GM23338 (cell line): ENCODE measurements at regions not wholly inside any gene's neighbourhood (a gene's known extent, or its start where the extent isn't known, plus 50 kb on each side); places are given as distances from the start of the nearest gene placed in this dataset.

Experiments
- CREB1 ChIP-seq: fragments of 250-450 bp; sonication (Bioruptor Pico); IDR thresholded peaks from 2 replicates; pipeline ENCODE4 v1.5.0; 2020; ENCODE audit warnings: low read depth, mild to moderate bottlenecking, moderate library complexity
- EZH2 ChIP-seq: fragments of 200-600 bp; sonication (generic); IDR thresholded peaks from one replicate; pipeline ENCODE4 v1.8.0; 2017; ENCODE audit warnings: antibody characterized with exemption, mild to moderate bottlenecking, low read depth; ENCODE audit not compliant: unreplicated experiment
- JUNB ChIP-seq: IDR thresholded peaks from one replicate; pipeline ENCODE4 v1.6.1; 2016; ENCODE audit warnings: antibody characterized with exemption; ENCODE audit not compliant: unreplicated experiment
- NANOG ChIP-seq: IDR thresholded peaks from 2 replicates; pipeline ENCODE4 v1.6.1; 2016; ENCODE audit warnings: antibody characterized with exemption, borderline replicate concordance
- POLR2AphosphoS5 ChIP-seq: IDR thresholded peaks from 2 replicates; pipeline ENCODE4 v1.6.1; 2016; ENCODE audit warnings: antibody characterized with exemption, low read depth
- STAT1 ChIP-seq: IDR thresholded peaks from one replicate; pipeline ENCODE4 v1.6.1; 2016; ENCODE audit warnings: antibody characterized with exemption; ENCODE audit not compliant: unreplicated experiment
- ZNF114 ChIP-seq: fragments of 250-450 bp; sonication (Bioruptor Pico); IDR thresholded peaks from 2 replicates; pipeline ENCODE4 v1.5.0; 2020; ENCODE audit warnings: mild to moderate bottlenecking, moderate library complexity
- ZNF331 ChIP-seq: fragments of 250-450 bp; sonication (Bioruptor Pico); IDR thresholded peaks from 2 replicates; pipeline ENCODE4 v1.5.0; 2020; ENCODE audit warnings: low read depth, mild to moderate bottlenecking, moderate library complexity
- ZNF462 ChIP-seq: fragments of 250-450 bp; sonication (Bioruptor Pico); IDR thresholded peaks from 2 replicates; pipeline ENCODE4 v1.5.0; 2020; ENCODE audit warnings: mild to moderate bottlenecking, moderate library complexity
- TF ChIP-seq, protein P1 (sequence below): IDR thresholded peaks from one replicate; pipeline ENCODE4 v1.6.1; 2018; ENCODE audit warnings: antibody characterized with exemption; ENCODE audit not compliant: unreplicated experiment

GRCh38 chr10:125262409-125262808, 102.0 kb upstream of the CTBP2 start (continued):
- TF ChIP-seq ZNF462 (CRISPR knock-in tag) (no peak), CREB1 (CRISPR knock-in tag) (no peak), NANOG (no peak), EZH2 (no peak), STAT1 (no peak), ZNF331 (CRISPR knock-in tag) (no peak), POLR2AphosphoS5 (no peak), JUNB (no peak), ZNF114 (CRISPR knock-in tag) (no peak)
- TF ChIP-seq, protein P1, sequence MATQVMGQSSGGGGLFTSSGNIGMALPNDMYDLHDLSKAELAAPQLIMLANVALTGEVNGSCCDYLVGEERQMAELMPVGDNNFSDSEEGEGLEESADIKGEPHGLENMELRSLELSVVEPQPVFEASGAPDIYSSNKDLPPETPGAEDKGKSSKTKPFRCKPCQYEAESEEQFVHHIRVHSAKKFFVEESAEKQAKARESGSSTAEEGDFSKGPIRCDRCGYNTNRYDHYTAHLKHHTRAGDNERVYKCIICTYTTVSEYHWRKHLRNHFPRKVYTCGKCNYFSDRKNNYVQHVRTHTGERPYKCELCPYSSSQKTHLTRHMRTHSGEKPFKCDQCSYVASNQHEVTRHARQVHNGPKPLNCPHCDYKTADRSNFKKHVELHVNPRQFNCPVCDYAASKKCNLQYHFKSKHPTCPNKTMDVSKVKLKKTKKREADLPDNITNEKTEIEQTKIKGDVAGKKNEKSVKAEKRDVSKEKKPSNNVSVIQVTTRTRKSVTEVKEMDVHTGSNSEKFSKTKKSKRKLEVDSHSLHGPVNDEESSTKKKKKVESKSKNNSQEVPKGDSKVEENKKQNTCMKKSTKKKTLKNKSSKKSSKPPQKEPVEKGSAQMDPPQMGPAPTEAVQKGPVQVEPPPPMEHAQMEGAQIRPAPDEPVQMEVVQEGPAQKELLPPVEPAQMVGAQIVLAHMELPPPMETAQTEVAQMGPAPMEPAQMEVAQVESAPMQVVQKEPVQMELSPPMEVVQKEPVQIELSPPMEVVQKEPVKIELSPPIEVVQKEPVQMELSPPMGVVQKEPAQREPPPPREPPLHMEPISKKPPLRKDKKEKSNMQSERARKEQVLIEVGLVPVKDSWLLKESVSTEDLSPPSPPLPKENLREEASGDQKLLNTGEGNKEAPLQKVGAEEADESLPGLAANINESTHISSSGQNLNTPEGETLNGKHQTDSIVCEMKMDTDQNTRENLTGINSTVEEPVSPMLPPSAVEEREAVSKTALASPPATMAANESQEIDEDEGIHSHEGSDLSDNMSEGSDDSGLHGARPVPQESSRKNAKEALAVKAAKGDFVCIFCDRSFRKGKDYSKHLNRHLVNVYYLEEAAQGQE = no peak
